Suprapubic skin (tissue), 4 donors: ENCODE measurements at regions not wholly inside any gene's neighbourhood (a gene's known extent, or its start where the extent isn't known, plus 50 kb on each side); places are given as distances from the start of the nearest gene placed in this dataset.

Experiments
- CTCF ChIP-seq, 2 donors: fragments of 200-600 bp in 1 of 2; fragments of 450-650 bp in 1 of 2; sonication (generic) in 1 of 2; IDR thresholded peaks; one replicate each; pipeline ENCODE4 v1.5.1; 2016 to 2019; ENCODE audit warnings: antibody characterized with exemption in 2 of 2, mild to moderate bottlenecking in 1 of 2, moderate library complexity in 1 of 2
- EP300 ChIP-seq: sonication (generic); formaldehyde crosslinking; IDR thresholded peaks from one replicate; pipeline ENCODE4 v1.6.1; 2017; ENCODE audit warnings: antibody characterized with exemption
- POLR2A ChIP-seq, 2 donors: fragments of 450-650 bp; IDR thresholded peaks; one replicate each; pipeline ENCODE4 v1.6.1; 2017; ENCODE audit warnings: antibody characterized with exemption in 2 of 2, mild to moderate bottlenecking in 2 of 2, moderate library complexity in 2 of 2
- POLR2AphosphoS5 ChIP-seq, 3 donors: sonication (generic); formaldehyde crosslinking; IDR thresholded peaks; one replicate each; pipeline ENCODE4 v1.6.1; 2017; ENCODE audit warnings: antibody characterized with exemption in 3 of 3

- TF ChIP-seq CTCF (IDR thresholded peaks at IDR 0.05) (no peak), POLR2AphosphoS5 (IDR thresholded peaks at IDR 0.05) (no peak), POLR2A (IDR thresholded peaks at IDR 0.05) (no peak), EP300 (no peak)
These were observed 66.7 kb downstream of the IRX1 start for GRCh38 chr5:3662344-3662743.
